GM23338 (cell line): ENCODE measurements at regions not wholly inside any gene's neighbourhood (a gene's known extent, or its start where the extent isn't known, plus 50 kb on each side); places are given as distances from the start of the nearest gene placed in this dataset.

ENCODE experiments used
- ATAC-seq: fragments of 200-7000 bp; cut with Tn5 transposase; 3 replicates; pipeline ENCODE4 v1.9.1; 2020
- DNase-seq: peaks from one replicate; pipeline ENCODE4 v3.0.0-alpha.2; 2015; ENCODE audit warnings: low spot score
- H2AFZ ChIP-seq: fragments of 200-600 bp; sonication (generic); 2 replicates; pipeline ENCODE4 v1.8.0; 2016; ENCODE audit warnings: antibody characterized with exemption, mild to moderate bottlenecking, moderate library complexity
- H3F3A ChIP-seq: fragments of 200-600 bp; sonication (generic); replicated peaks from 2 replicates; pipeline ENCODE4 v1.8.0; 2017; ENCODE audit warnings: antibody characterized with exemption, mixed run types, low read depth
- H3K27ac ChIP-seq: fragments of 200-600 bp; sonication (generic); 2 replicates; pipeline ENCODE4 v1.6.1; 2016; ENCODE audit warnings: low read depth
- H3K27me3 ChIP-seq: fragments of 200-600 bp; sonication (generic); 2 replicates; pipeline ENCODE4 v1.8.0; 2016; ENCODE audit warnings: mild to moderate bottlenecking, mixed run types, moderate library complexity; ENCODE audit not compliant: insufficient read depth
- H3K36me3 ChIP-seq: fragments of 200-600 bp; sonication (generic); 2 replicates; pipeline ENCODE4 v1.8.0; 2016; ENCODE audit warnings: mild to moderate bottlenecking; ENCODE audit not compliant: insufficient read depth
- H3K4me1 ChIP-seq: fragments of 200-600 bp; sonication (generic); 2 replicates; pipeline ENCODE4 v1.8.0; 2016; ENCODE audit warnings: mild to moderate bottlenecking, moderate library complexity; ENCODE audit not compliant: insufficient read depth
- H3K4me2 ChIP-seq: fragments of 200-600 bp; sonication (generic); 2 replicates; pipeline ENCODE4 v1.7.1; 2017; ENCODE audit warnings: mixed run types
- H3K4me3 ChIP-seq: fragments of 200-600 bp; sonication (generic); 2 replicates; pipeline ENCODE4 v1.6.1; 2016; ENCODE audit warnings: mixed run types
- H3K79me2 ChIP-seq: fragments of 200-600 bp; sonication (generic); replicated peaks from 2 replicates; pipeline ENCODE4 v1.8.0; 2017; ENCODE audit warnings: mild to moderate bottlenecking; ENCODE audit not compliant: insufficient read depth
- H3K9me2 ChIP-seq: fragments of 200-600 bp; sonication (generic); 2 replicates; pipeline ENCODE4 v1.8.0; 2017; ENCODE audit not compliant: insufficient read depth
- H4K20me1 ChIP-seq: fragments of 200-600 bp; sonication (generic); replicated peaks from 2 replicates; pipeline ENCODE4 v1.8.0; 2017; ENCODE audit warnings: mild to moderate bottlenecking; ENCODE audit not compliant: insufficient read depth
- H3K27ac Mint-ChIP-seq: 2 replicates; pipeline ENCODE4 v1.8.0; 2020; ENCODE audit warnings: inconsistent platforms, mild to moderate bottlenecking, moderate library complexity, mixed read lengths
- H3K27me3 Mint-ChIP-seq: 3 replicates; pipeline ENCODE4 v1.8.0; 2022; ENCODE audit warnings: low read depth, mild to moderate bottlenecking, moderate library complexity, mixed read lengths, inconsistent platforms; ENCODE audit not compliant: insufficient read depth, poor library complexity
- H3K36me3 Mint-ChIP-seq: 3 replicates; pipeline ENCODE4 v1.8.0; 2021; ENCODE audit warnings: low read depth, mild to moderate bottlenecking, inconsistent platforms, moderate library complexity, mixed read lengths
- H3K4me1 Mint-ChIP-seq: 3 replicates; pipeline ENCODE4 v1.8.0; 2020; ENCODE audit warnings: mild to moderate bottlenecking, inconsistent platforms, mixed read lengths
- H3K4me3 Mint-ChIP-seq: 3 replicates; pipeline ENCODE4 v1.8.0; 2021; ENCODE audit warnings: moderate library complexity, mild to moderate bottlenecking, inconsistent platforms, mixed read lengths
- H3K9me3 Mint-ChIP-seq: 3 replicates; pipeline ENCODE4 v1.8.0; 2020; ENCODE audit warnings: moderate library complexity, mild to moderate bottlenecking, inconsistent platforms, mixed read lengths
- ETS1 ChIP-seq: IDR thresholded peaks from 2 replicates; pipeline ENCODE4 v1.6.1; 2016; ENCODE audit warnings: antibody characterized with exemption
- EZH2 ChIP-seq: fragments of 200-600 bp; sonication (generic); IDR thresholded peaks from one replicate; pipeline ENCODE4 v1.8.0; 2017; ENCODE audit warnings: antibody characterized with exemption, mild to moderate bottlenecking, low read depth; ENCODE audit not compliant: unreplicated experiment
- ZNF114 ChIP-seq: fragments of 250-450 bp; sonication (Bioruptor Pico); IDR thresholded peaks from 2 replicates; pipeline ENCODE4 v1.5.0; 2020; ENCODE audit warnings: mild to moderate bottlenecking, moderate library complexity
- TF ChIP-seq, protein P1 (sequence below): IDR thresholded peaks from one replicate; pipeline ENCODE4 v1.6.1; 2018; ENCODE audit warnings: antibody characterized with exemption; ENCODE audit not compliant: unreplicated experiment

GRCh38 chr4:22877486-22878052 is 184.8 kb downstream of the GBA3 start (continued):
- TF ChIP-seq, protein P1, sequence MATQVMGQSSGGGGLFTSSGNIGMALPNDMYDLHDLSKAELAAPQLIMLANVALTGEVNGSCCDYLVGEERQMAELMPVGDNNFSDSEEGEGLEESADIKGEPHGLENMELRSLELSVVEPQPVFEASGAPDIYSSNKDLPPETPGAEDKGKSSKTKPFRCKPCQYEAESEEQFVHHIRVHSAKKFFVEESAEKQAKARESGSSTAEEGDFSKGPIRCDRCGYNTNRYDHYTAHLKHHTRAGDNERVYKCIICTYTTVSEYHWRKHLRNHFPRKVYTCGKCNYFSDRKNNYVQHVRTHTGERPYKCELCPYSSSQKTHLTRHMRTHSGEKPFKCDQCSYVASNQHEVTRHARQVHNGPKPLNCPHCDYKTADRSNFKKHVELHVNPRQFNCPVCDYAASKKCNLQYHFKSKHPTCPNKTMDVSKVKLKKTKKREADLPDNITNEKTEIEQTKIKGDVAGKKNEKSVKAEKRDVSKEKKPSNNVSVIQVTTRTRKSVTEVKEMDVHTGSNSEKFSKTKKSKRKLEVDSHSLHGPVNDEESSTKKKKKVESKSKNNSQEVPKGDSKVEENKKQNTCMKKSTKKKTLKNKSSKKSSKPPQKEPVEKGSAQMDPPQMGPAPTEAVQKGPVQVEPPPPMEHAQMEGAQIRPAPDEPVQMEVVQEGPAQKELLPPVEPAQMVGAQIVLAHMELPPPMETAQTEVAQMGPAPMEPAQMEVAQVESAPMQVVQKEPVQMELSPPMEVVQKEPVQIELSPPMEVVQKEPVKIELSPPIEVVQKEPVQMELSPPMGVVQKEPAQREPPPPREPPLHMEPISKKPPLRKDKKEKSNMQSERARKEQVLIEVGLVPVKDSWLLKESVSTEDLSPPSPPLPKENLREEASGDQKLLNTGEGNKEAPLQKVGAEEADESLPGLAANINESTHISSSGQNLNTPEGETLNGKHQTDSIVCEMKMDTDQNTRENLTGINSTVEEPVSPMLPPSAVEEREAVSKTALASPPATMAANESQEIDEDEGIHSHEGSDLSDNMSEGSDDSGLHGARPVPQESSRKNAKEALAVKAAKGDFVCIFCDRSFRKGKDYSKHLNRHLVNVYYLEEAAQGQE: no peak
- TF ChIP-seq EZH2 (no peak), ZNF114 (CRISPR knock-in tag) (no peak)

DNA sequence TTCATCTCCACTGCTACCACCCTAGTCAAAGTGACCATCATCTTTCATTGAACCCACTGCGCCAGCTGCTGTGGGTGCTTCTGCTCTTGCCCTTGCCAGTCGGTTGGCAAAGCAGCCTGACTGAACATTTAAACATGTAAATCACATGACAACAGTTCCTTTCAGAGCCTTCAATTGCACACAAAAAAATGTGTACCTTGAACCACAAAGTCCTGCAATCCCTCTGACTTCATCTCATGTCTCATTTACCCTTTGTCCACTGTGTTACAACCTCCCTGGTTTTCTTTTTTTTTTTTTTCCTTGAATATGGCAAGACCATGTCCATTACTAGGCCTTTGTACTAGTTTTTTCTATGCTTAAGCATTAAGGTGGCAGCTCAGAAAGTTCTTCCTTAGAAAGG is 183.5 kb downstream of the GBA3 start:
- H4K20me1 ChIP-seq: no peaks in the 10 kb centered on the region
- H3K4me1 ChIP-seq: no peaks in the 10 kb centered on the region; the same call in 1 of the 2 replicates
- H3K79me2 ChIP-seq: no peaks in the 10 kb centered on the region
- Mint-ChIP-seq H3K9me3 (no peaks in the 10 kb centered on the region), H3K36me3 (no peaks in the 10 kb centered on the region), H3K4me3 (no peak overlapping the region), H3K27ac (no peak overlapping the region), H3K4me1 (peaks cover 4% of the 10 kb centered on the region; the same call in 2 of the 3 replicates), H3K27me3 (no peaks in the 10 kb centered on the region)
- DNase-seq (no peak), ATAC-seq (no peak)
- H3K4me3 ChIP-seq: no peak overlapping the region
- H3K27ac ChIP-seq: no peak overlapping the region
- H3F3A ChIP-seq: no peaks in the 10 kb centered on the region
- no peak for TF ChIP-seq EZH2
- no peak for TF ChIP-seq ETS1
- TF ChIP-seq, protein P1: no peak
- no peak overlapping the region for H3K4me2 ChIP-seq
- no peaks in the 10 kb centered on the region for H3K36me3 ChIP-seq
- H2AFZ ChIP-seq: no peak overlapping the region
- H3K27me3 ChIP-seq: no peaks in the 10 kb centered on the region
- peaks cover 13% of the 10 kb centered on the region; the same call in 1 of the 2 replicates for H3K9me2 ChIP-seq
